Gastrocnemius medialis (tissue), 4 donors: ENCODE measurements at regions not wholly inside any gene's neighbourhood (a gene's known extent, or its start where the extent isn't known, plus 50 kb on each side); places are given as distances from the start of the nearest gene placed in this dataset.
"Not testable (repeated sequence)": the region's sequence is repeated elsewhere in the genome, so short reads cannot be mapped to it uniquely, and the experiment has no call there.

Experiments used
- CTCF ChIP-seq, 5 experiments: fragments of 450-650 bp in 3 of 5; fragments of 200-600 bp in 2 of 5; sonication (generic) in 2 of 5; IDR thresholded peaks in 4 of 5; conservative IDR thresholded peaks in 1 of 5; 1 replicate in 4 of 5; 2 replicates in 1 of 5; pipeline ENCODE4 v1.5.1; 2016 to 2019; ENCODE audit warnings: antibody characterized with exemption in 5 of 5, mild to moderate bottlenecking in 3 of 5, moderate library complexity in 3 of 5
- POLR2A ChIP-seq, 2 donors: fragments of 450-650 bp; IDR thresholded peaks; one replicate each; pipeline ENCODE4 v1.6.1; 2017; ENCODE audit warnings: antibody characterized with exemption in 2 of 2, mild to moderate bottlenecking in 2 of 2, moderate library complexity in 2 of 2

- not testable (repeated sequence) for TF ChIP-seq CTCF (IDR thresholded peaks at IDR 0.05 in 4 of 5, conservative IDR thresholded peaks at IDR 0.05 in 1 of 5); POLR2A (IDR thresholded peaks at IDR 0.05)
These were observed 159.9 kb upstream of the NR2F2 start for GRCh38 chr15:96170616-96170978.
